ENCODE measurements at regions not wholly inside any gene's neighbourhood (a gene's known extent, or its start where the extent isn't known, plus 50 kb on each side); places are given as distances from the start of the nearest gene placed in this dataset.

- Histone ChIP-seq H3K9me3 (replicated peaks in 1 of 3) (no peaks in the 10 kb centered on the region), H3K4me3 (no peak overlapping the region), H3K27me3 (no peaks in the 10 kb centered on the region), H3K4me1 (replicated peaks in 1 of 2) (no peaks in the 10 kb centered on the region), H3K36me3 (replicated peaks in 1 of 2) (no peaks in the 10 kb centered on the region), H3K27ac (no peak overlapping the region)
- intact Hi-C loops (cut with DNase I), result no loop called here
- TF ChIP-seq POLR2A (IDR thresholded peaks at IDR 0.05) (no peak), CTCF (IDR thresholded peaks at IDR 0.05) (no peak)
- 59 to 68% (median 62%) methylated on average over 2 of the region's 2 CpGs for WGBS, 4 donors
- no peak for DNase-seq
Observed at GRCh38 chr6:10272591-10272990, 142.3 kb downstream of the TFAP2A start.

- intact Hi-C loops (cut with DNase I), result no loop called here
- Histone ChIP-seq H3K9me3 (replicated peaks in 1 of 3) (no peaks in the 10 kb centered on the region), H3K36me3 (replicated peaks in 1 of 2) (no peaks in the 10 kb centered on the region), H3K4me3 (no peak overlapping the region), H3K27ac (no peak overlapping the region), H3K27me3 (peaks cover 5% of the 10 kb centered on the region), H3K4me1 (replicated peaks in 1 of 2) (no peaks in the 10 kb centered on the region)
- no peak for DNase-seq
- TF ChIP-seq POLR2A (IDR thresholded peaks at IDR 0.05) (no peak), CTCF (IDR thresholded peaks at IDR 0.05) (no peak)
- WGBS, 4 donors, result 42 to 54% (median 48%) methylated on average over 1 of the region's 1 CpG
Observed at GRCh38 chr6:10271982-10272381, 142.9 kb downstream of the TFAP2A start.

GRCh38 chr6:10269814-10270472 lies 144.9 kb downstream of the TFAP2A start:
- no peak for DNase-seq
- H3K4me1 ChIP-seq (replicated peaks in 1 of 2), result no peaks in the 10 kb centered on the region
- H3K27ac ChIP-seq, result no peak overlapping the region
- peaks cover 6% of the 10 kb centered on the region for H3K27me3 ChIP-seq
- TF ChIP-seq POLR2A (IDR thresholded peaks at IDR 0.05) (no peak), CTCF (IDR thresholded peaks at IDR 0.05) (no peak)
- H3K4me3 ChIP-seq, result no peak overlapping the region
- WGBS, 4 donors, result 67 to 74% (median 70%) methylated on average over 6 of the region's 6 CpGs
- H3K9me3 ChIP-seq (replicated peaks in 1 of 3), result no peaks in the 10 kb centered on the region
- H3K36me3 ChIP-seq (replicated peaks in 1 of 2), result no peaks in the 10 kb centered on the region
- intact Hi-C loops (cut with DNase I), result no loop called here

DNA sequence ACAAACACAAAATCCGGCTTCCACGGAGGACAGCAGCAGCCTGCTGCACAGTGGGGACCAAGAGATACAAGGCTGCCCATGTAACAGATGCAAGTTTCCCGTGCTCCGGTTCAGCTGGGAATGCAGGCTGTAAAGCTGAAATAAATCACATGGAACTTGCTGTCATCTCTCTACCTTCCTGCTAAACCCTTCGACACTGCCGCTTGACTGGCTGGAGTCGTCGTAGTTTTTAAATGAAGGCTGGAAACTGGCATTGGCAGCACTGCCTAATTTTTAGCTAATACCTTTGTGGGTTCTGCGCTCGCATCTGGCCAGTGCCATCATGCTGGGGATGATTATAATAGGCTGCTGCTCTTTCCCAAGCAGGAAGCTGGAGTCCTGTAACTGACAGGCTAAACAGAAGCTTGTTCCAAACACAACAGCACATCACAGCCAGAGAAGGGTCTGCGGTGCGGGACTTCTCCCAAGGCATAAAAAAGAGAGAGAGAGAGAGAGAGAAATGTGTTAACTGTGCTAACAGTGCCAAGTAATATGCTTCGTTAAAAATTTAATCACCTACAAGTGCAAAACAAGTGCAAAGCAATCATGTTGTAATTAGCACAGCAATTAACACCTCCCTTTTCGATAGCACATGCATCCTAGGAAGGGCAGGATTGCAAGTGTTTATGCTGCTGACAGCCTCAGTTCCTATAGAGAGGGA lies 146.1 kb downstream of the TFAP2A start:
- intact Hi-C loops (cut with DNase I), result no loop called here
- Histone ChIP-seq H3K36me3 (replicated peaks in 1 of 2) (no peaks in the 10 kb centered on the region), H3K27me3 (peaks cover 6% of the 10 kb centered on the region), H3K4me1 (replicated peaks in 1 of 2) (no peaks in the 10 kb centered on the region), H3K9me3 (replicated peaks in 1 of 3) (no peaks in the 10 kb centered on the region), H3K27ac (no peak overlapping the region), H3K4me3 (no peak overlapping the region)
- no peak for DNase-seq
- WGBS, 4 donors, result 27 to 38% (median 34%) methylated on average over 14 of the region's 14 CpGs
- TF ChIP-seq POLR2A (IDR thresholded peaks at IDR 0.05), result no peak
- TF ChIP-seq CTCF (IDR thresholded peaks at IDR 0.05), result no peak
